Activated B cell treated with CpG ODN at 0.5 μM for 24 hours (primary cell): ENCODE measurements at regions not wholly inside any gene's neighbourhood (a gene's known extent, or its start where the extent isn't known, plus 50 kb on each side); places are given as distances from the start of the nearest gene placed in this dataset.

Source experiments
- ATAC-seq: fragments of 200-7000 bp; cut with Tn5 transposase; one replicate; pipeline ENCODE4 v1.10.0; 2021; ENCODE audit warnings: low read depth, mild to moderate bottlenecking, moderate library complexity
- CTCF ChIA-PET: fragments of 350-600 bp; sonication (Branson Sonifier 250); formaldehyde crosslinking; loops from one replicate; lab custom pipeline; 2021; ENCODE audit warnings: antibody characterized with exemption; lab: Charles Lee
- POLR2A ChIA-PET: fragments of 350-600 bp; sonication (Branson Sonifier 250); formaldehyde crosslinking; loops from one replicate; lab custom pipeline; 2021; ENCODE audit warnings: antibody characterized with exemption; lab: Charles Lee
- DNase-seq: peaks from one replicate; pipeline ENCODE4 v3.0.0; 2022
- H3K27ac Mint-ChIP-seq: one replicate; pipeline ENCODE4 v1.8.0; 2020; ENCODE audit warnings: mixed read lengths
- H3K27me3 Mint-ChIP-seq: one replicate; pipeline ENCODE4 v1.8.0; 2021; ENCODE audit warnings: mixed read lengths
- H3K36me3 Mint-ChIP-seq: one replicate; pipeline ENCODE4 v1.8.0; 2021; ENCODE audit warnings: low read depth, mixed read lengths
- H3K4me1 Mint-ChIP-seq: one replicate; pipeline ENCODE4 v1.8.0; 2021; ENCODE audit warnings: mixed read lengths
- H3K4me3 Mint-ChIP-seq: one replicate; pipeline ENCODE4 v1.8.0; 2020; ENCODE audit warnings: mild to moderate bottlenecking, mixed read lengths
- H3K9me3 Mint-ChIP-seq: one replicate; pipeline ENCODE4 v1.8.0; 2020; ENCODE audit warnings: mixed read lengths
- intact Hi-C: fragments of 100-400 bp; cut with micrococcal nuclease; formaldehyde crosslinking; loops from one replicate; pipeline ENCODE4 v1.15.1; 2024
- TF ChIP-seq, protein P1 (sequence below): fragments of 200-600 bp; IDR thresholded peaks from one replicate; pipeline ENCODE4 v1.8.0; 2022; ENCODE audit warnings: antibody characterized with exemption, mild to moderate bottlenecking

DNA sequence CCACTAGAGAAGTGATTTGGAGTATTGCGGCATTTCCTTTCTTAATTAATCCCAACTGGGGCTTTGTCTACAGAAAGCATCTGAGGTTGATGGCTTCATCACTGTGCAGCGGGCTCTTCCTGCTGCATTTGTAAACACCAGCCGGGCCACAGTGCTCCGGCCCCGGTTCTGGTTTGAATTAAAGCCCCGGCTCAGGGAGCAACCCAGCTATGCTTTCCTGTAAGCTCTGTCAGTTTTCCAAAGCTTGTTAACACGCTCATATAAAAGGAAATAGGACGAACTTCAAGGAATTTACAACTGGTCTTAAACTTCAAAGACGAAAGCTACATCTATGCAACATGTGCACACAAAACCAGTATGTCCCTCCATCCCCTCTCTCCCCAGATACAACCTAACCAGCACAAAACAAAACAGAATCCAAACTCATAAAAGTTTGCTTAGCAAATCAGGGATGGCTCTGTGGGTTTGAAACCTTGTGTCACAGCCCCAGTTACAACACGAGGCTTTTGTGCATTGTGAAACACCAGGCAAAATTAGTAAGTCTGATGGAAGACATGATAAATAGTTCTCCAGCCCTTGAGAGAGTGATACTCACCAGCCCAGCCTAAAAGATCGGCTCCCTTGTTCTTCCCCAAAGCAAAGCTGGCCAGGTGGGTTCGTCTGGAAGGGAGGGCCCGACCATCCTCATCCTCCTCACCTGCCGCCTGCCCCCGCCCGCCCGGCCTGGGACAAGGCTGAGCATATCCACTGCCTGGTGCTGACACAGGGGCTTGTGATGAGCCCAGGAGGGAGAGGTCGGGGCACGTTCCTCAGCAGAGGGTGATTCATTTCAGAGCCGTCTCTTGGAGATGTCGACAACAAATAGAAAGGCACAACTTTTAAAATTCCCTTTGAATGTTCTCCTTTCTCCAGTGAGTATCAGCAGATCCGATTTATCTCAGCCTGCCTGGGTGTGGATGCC is 197.9 kb downstream of the TFAP2C start:
- Mint-ChIP-seq H3K4me3 (no peak overlapping the region), H3K27me3 (peaks cover 17% of the 10 kb centered on the region), H3K4me1 (no peaks in the 10 kb centered on the region), H3K36me3 (no peaks in the 10 kb centered on the region), H3K9me3 (peaks cover 3% of the 10 kb centered on the region), H3K27ac (no peak overlapping the region)
- CTCF ChIA-PET = no interaction called here
- POLR2A ChIA-PET = no interaction called here
- TF ChIP-seq, protein P1, sequence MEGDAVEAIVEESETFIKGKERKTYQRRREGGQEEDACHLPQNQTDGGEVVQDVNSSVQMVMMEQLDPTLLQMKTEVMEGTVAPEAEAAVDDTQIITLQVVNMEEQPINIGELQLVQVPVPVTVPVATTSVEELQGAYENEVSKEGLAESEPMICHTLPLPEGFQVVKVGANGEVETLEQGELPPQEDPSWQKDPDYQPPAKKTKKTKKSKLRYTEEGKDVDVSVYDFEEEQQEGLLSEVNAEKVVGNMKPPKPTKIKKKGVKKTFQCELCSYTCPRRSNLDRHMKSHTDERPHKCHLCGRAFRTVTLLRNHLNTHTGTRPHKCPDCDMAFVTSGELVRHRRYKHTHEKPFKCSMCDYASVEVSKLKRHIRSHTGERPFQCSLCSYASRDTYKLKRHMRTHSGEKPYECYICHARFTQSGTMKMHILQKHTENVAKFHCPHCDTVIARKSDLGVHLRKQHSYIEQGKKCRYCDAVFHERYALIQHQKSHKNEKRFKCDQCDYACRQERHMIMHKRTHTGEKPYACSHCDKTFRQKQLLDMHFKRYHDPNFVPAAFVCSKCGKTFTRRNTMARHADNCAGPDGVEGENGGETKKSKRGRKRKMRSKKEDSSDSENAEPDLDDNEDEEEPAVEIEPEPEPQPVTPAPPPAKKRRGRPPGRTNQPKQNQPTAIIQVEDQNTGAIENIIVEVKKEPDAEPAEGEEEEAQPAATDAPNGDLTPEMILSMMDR = no peak
- ATAC-seq (no peak), DNase-seq (no peak)
- intact Hi-C loops = no loop called here

DNA sequence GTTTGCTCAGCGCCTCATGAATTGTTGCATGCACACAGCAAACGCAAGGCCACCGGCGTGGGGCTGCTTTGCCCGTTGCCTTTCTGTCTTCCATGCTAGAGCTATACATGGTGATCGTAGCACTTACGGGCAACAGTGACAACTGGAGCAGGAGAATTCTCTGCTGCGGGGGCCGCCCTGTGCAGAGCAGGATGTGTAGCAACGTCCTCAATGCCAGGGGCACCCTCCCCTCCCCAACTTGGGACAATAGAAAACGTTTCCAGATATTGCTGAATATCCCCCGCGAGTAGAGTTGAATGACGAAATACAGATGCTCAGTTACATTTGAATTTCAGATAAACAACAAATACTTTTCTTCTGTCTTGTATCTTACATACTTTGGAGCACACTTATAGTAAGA is 198.7 kb downstream of the TFAP2C start:
- Mint-ChIP-seq H3K27ac (no peak overlapping the region), H3K27me3 (peaks cover 17% of the 10 kb centered on the region), H3K9me3 (peaks cover 3% of the 10 kb centered on the region), H3K4me3 (no peak overlapping the region), H3K4me1 (no peaks in the 10 kb centered on the region), H3K36me3 (no peaks in the 10 kb centered on the region)
- no peak for DNase-seq
- CTCF ChIA-PET = no interaction called here
- TF ChIP-seq, protein P1 = no peak
- no peak for ATAC-seq
- POLR2A ChIA-PET = no interaction called here
- intact Hi-C loops = no loop called here

DNA sequence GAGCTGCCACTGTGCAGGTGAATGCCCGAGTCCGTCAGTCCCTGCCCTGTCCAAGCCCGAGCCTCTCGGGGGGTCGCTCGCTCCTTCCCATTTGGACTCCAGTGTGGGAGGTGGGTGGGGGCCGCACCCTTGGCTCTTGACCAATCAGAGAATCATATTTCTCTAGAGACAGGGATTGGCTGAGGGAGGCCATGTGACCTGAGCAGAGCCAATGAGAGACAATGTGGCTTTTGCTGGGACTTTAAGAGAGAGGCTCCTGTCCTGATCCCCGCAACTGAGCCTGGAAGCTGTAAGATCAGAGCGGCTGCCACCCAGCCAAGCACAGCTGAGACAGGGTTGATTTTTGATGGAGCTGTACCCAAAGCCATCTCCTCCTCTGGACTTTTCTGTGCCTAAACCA is 199.3 kb downstream of the TFAP2C start:
- Mint-ChIP-seq H3K9me3 (peaks cover 3% of the 10 kb centered on the region), H3K4me3 (no peak overlapping the region), H3K4me1 (no peaks in the 10 kb centered on the region), H3K27ac (no peak overlapping the region), H3K36me3 (no peaks in the 10 kb centered on the region), H3K27me3 (peaks cover 17% of the 10 kb centered on the region)
- intact Hi-C loops = no loop called here
- ATAC-seq = no peak
- TF ChIP-seq, protein P1 = no peak
- ChIA-PET POLR2A (no interaction called here), CTCF (no interaction called here)
- no peak for DNase-seq

DNA sequence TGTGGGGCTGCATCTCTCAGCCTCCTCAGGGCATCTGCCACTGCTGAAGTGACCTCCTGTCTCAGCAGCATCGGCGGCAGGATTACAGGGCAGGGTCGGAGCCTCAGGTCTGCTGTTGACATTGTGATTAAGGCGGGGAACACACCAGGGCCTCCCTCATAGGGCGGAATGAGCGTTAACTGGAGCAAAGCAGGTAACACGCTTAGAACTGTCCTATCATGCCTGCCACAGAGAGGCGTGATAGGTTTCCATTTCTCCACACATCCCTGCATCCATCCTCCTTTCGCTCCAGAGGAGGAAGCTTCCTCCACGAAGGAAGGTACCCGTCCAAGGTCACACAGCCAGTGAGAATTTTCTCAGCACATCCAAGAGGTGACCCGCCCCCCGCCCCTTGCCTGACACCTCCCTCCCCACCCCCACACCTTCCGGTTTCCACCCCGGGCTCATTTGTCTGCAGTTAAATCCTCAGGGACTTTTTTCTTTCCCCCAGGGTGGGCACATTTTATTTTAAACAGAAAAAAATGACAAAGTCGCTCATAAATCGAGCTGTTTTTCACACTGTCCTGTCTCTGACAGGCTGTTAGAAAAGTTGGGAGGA is 200.8 kb downstream of the TFAP2C start:
- H3K36me3 Mint-ChIP-seq = no peaks in the 10 kb centered on the region
- POLR2A ChIA-PET = no interaction called here
- CTCF ChIA-PET = no interaction called here

DNA sequence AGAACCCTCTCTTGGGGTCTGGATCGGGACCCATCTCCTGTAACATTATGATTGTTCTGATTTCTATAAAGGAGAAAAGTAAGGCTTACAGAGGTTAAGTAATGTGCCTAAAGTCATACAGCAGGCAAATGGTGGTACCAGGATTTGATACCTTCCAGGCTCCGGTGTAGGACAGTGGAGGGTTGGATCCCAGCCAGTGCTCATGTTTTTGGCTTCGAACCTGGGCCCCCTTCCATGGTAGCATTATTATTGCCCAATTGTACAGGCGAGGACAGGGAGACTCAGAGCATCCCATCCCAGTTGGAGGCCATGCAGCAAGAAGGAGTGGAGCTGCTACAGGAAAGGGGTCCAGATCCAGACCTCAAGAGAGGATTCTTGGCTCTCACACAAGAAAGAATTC is 202.7 kb downstream of the TFAP2C start:
- Mint-ChIP-seq H3K9me3 (peaks cover 3% of the 10 kb centered on the region), H3K27me3 (peaks cover 17% of the 10 kb centered on the region), H3K4me1 (no peaks in the 10 kb centered on the region), H3K27ac (no peak overlapping the region), H3K4me3 (no peak overlapping the region), H3K36me3 (no peaks in the 10 kb centered on the region)
- ATAC-seq (no peak), DNase-seq (no peak)
- TF ChIP-seq, protein P1 = no peak
- CTCF ChIA-PET = no interaction called here
- POLR2A ChIA-PET = no interaction called here
- intact Hi-C loops = no loop called here

More for the DNA sequence above, 200.8 kb downstream of the TFAP2C start:
- H3K27me3 Mint-ChIP-seq = peaks cover 17% of the 10 kb centered on the region
- peaks cover 3% of the 10 kb centered on the region for H3K9me3 Mint-ChIP-seq
- intact Hi-C loops = no loop called here
- no peak overlapping the region for H3K4me3 Mint-ChIP-seq
- no peak for ATAC-seq
- no peak for DNase-seq
- TF ChIP-seq, protein P1 = no peak
- H3K4me1 Mint-ChIP-seq = no peaks in the 10 kb centered on the region
- H3K27ac Mint-ChIP-seq = no peak overlapping the region
